ENCODE measurements at regions not wholly inside any gene's neighbourhood (a gene's known extent, or its start where the extent isn't known, plus 50 kb on each side); places are given as distances from the start of the nearest gene placed in this dataset.
"Not testable (repeated sequence)": the region's sequence is repeated elsewhere in the genome, so short reads cannot be mapped to it uniquely, and the experiment has no call there.

- DNase-seq (ENCODE audit: low read depth in 4 of 4, low spot score in 3 of 4) = peak; percentile 83 to 100 (median 94)
Measured at GRCh38 chr21:10325546-10325945, 195.8 kb upstream of the TPTE start.

- not testable (repeated sequence) for DNase-seq (ENCODE audit: low read depth in 4 of 4, low spot score in 3 of 4)
Measured at GRCh38 chr21:10326146-10326545, 195.2 kb upstream of the TPTE start.

- not testable (repeated sequence) for DNase-seq (ENCODE audit: low read depth in 4 of 4, low spot score in 3 of 4)
Measured at GRCh38 chr21:10328646-10329045, 192.7 kb upstream of the TPTE start.

- not testable (repeated sequence) for DNase-seq (ENCODE audit: low read depth in 4 of 4, low spot score in 3 of 4)
Measured at GRCh38 chr21:10330641-10331119, 190.7 kb upstream of the TPTE start.

- DNase-seq (ENCODE audit: low read depth in 4 of 4, low spot score in 3 of 4) = not testable (repeated sequence)
Measured at GRCh38 chr21:10331134-10331533, 190.2 kb upstream of the TPTE start.

GRCh38 chr21:10332935-10333334 lies 188.4 kb upstream of the TPTE start:
- not testable (repeated sequence) for DNase-seq (ENCODE audit: low read depth in 4 of 4, low spot score in 3 of 4)

- not testable (repeated sequence) for DNase-seq (ENCODE audit: low read depth in 4 of 4, low spot score in 3 of 4)
Measured at GRCh38 chr21:10334391-10334790, 187.0 kb upstream of the TPTE start.

- DNase-seq (ENCODE audit: low read depth in 4 of 4, low spot score in 3 of 4) = not testable (repeated sequence)
Measured at GRCh38 chr21:10342261-10342956, 179.0 kb upstream of the TPTE start.

GRCh38 chr21:10343146-10343935 lies 178.0 kb upstream of the TPTE start:
- DNase-seq (ENCODE audit: low read depth in 4 of 4, low spot score in 3 of 4) = not testable (repeated sequence)

GRCh38 chr21:10344266-10344665 lies 177.1 kb upstream of the TPTE start:
- not testable (repeated sequence) for DNase-seq (ENCODE audit: low read depth in 4 of 4, low spot score in 3 of 4)

GRCh38 chr21:10345178-10345612 lies 176.2 kb upstream of the TPTE start:
- DNase-seq (ENCODE audit: low read depth in 4 of 4, low spot score in 3 of 4) = not testable (repeated sequence)

GRCh38 chr21:10346249-10346648 lies 175.1 kb upstream of the TPTE start:
- DNase-seq (ENCODE audit: low read depth in 4 of 4, low spot score in 3 of 4) = not testable (repeated sequence)

- not testable (repeated sequence) for DNase-seq (ENCODE audit: low read depth in 4 of 4, low spot score in 3 of 4)
Measured at GRCh38 chr21:10346933-10347615, 174.3 kb upstream of the TPTE start.

GRCh38 chr21:10347675-10348074 lies 173.7 kb upstream of the TPTE start:
- not testable (repeated sequence) for DNase-seq (ENCODE audit: low read depth in 4 of 4, low spot score in 3 of 4)

GRCh38 chr21:10348150-10348549 lies 173.2 kb upstream of the TPTE start:
- DNase-seq (ENCODE audit: low read depth in 4 of 4, low spot score in 3 of 4) = not testable (repeated sequence)

- DNase-seq (ENCODE audit: low read depth in 4 of 4, low spot score in 3 of 4) = not testable (repeated sequence)
Measured at GRCh38 chr21:10354851-10355578, 166.4 kb upstream of the TPTE start.

GRCh38 chr21:10359120-10359519 lies 162.3 kb upstream of the TPTE start:
- not testable (repeated sequence) for DNase-seq (ENCODE audit: low read depth in 4 of 4, low spot score in 3 of 4)

GRCh38 chr21:10359911-10360310 lies 161.5 kb upstream of the TPTE start:
- not testable (repeated sequence) for DNase-seq (ENCODE audit: low read depth in 4 of 4, low spot score in 3 of 4)

- DNase-seq (ENCODE audit: low read depth in 4 of 4, low spot score in 3 of 4) = not testable (repeated sequence)
Measured at GRCh38 chr21:10361214-10361736, 160.1 kb upstream of the TPTE start.

- DNase-seq (ENCODE audit: low read depth in 4 of 4, low spot score in 3 of 4) = not testable (repeated sequence)
Measured at GRCh38 chr21:10362816-10363215, 158.6 kb upstream of the TPTE start.
